SK-N-SH treated with all-trans-retinoic acid at 6 μM for 48 hours (cell line): ENCODE measurements at regions not wholly inside any gene's neighbourhood (a gene's known extent, or its start where the extent isn't known, plus 50 kb on each side); places are given as distances from the start of the nearest gene placed in this dataset.

Experiments used
- ATAC-seq: fragments of 200-7000 bp; cut with Tn5 transposase; 3 replicates; pipeline ENCODE4 v1.9.1; 2020; ENCODE audit warnings: mild to moderate bottlenecking, moderate library complexity
- ARNTL ChIP-seq: fragments of 450-650 bp; formaldehyde crosslinking; IDR thresholded peaks from 2 replicates; pipeline ENCODE4 v1.5.0; 2020; ENCODE audit warnings: low read depth, mild to moderate bottlenecking, moderate library complexity, borderline replicate concordance
- BACH2 ChIP-seq: fragments of 250-450 bp; sonication (Bioruptor Pico); IDR thresholded peaks from 2 replicates; pipeline ENCODE4 v1.9.0; 2021; ENCODE audit warnings: mild to moderate bottlenecking, borderline replicate concordance
- CSDC2 ChIP-seq: fragments of 250-450 bp; sonication (Bioruptor Pico); IDR thresholded peaks from 2 replicates; pipeline ENCODE4 v1.5.0; 2020; ENCODE audit warnings: mild to moderate bottlenecking, moderate library complexity
- ESRRG ChIP-seq: fragments of 250-450 bp; sonication (Bioruptor Pico); IDR thresholded peaks from 2 replicates; pipeline ENCODE4 v1.6.1; 2021; ENCODE audit warnings: mild to moderate bottlenecking
- GLIS3 ChIP-seq: fragments of 250-450 bp; sonication (Bioruptor Pico); IDR thresholded peaks from 2 replicates; pipeline ENCODE4 v1.5.0; 2020; ENCODE audit warnings: mild to moderate bottlenecking, moderate library complexity
- ISL1 ChIP-seq: fragments of 250-450 bp; sonication (Bioruptor Pico); IDR thresholded peaks from 2 replicates; pipeline ENCODE4 v2.1.2; 2022; ENCODE audit warnings: mild to moderate bottlenecking, moderate library complexity
- OSR1 ChIP-seq: fragments of 250-450 bp; sonication (Bioruptor Pico); IDR thresholded peaks from 2 replicates; pipeline ENCODE4 v1.8.0; 2022; ENCODE audit warnings: moderate library complexity, mild to moderate bottlenecking, inconsistent platforms
- PPARA ChIP-seq: fragments of 250-450 bp; sonication (Bioruptor Pico); IDR thresholded peaks from 2 replicates; pipeline ENCODE4 v1.5.0; 2020; ENCODE audit warnings: mild to moderate bottlenecking, borderline replicate concordance
- RARB ChIP-seq: fragments of 250-450 bp; sonication (Bioruptor Pico); IDR thresholded peaks from 2 replicates; pipeline ENCODE4 v1.8.0; 2021; ENCODE audit warnings: mild to moderate bottlenecking, moderate library complexity
- SNAI2 ChIP-seq: fragments of 250-450 bp; sonication (Bioruptor Pico); IDR thresholded peaks from 2 replicates; pipeline ENCODE4 v1.5.0; 2020; ENCODE audit warnings: mild to moderate bottlenecking, moderate library complexity
- TCF4 ChIP-seq: fragments of 250-450 bp; sonication (Bioruptor Pico); IDR thresholded peaks from 2 replicates; pipeline ENCODE4 v1.8.0; 2021; ENCODE audit warnings: mild to moderate bottlenecking, moderate library complexity, borderline replicate concordance
- TOX ChIP-seq: fragments of 250-450 bp; sonication (Bioruptor Pico); IDR thresholded peaks from 2 replicates; pipeline ENCODE4 v1.8.0; 2021; ENCODE audit warnings: mild to moderate bottlenecking, moderate library complexity, borderline replicate concordance
- ZC3H10 ChIP-seq: fragments of 250-450 bp; sonication (Bioruptor Pico); IDR thresholded peaks from 2 replicates; pipeline ENCODE4 v1.5.1; 2021; ENCODE audit warnings: mild to moderate bottlenecking, moderate library complexity
- ZFP3 ChIP-seq: fragments of 250-450 bp; sonication (Bioruptor Pico); IDR thresholded peaks from 2 replicates; pipeline ENCODE4 v1.5.0; 2020; ENCODE audit warnings: mild to moderate bottlenecking, moderate library complexity
- ZFP30 ChIP-seq: fragments of 450-650 bp; formaldehyde crosslinking; IDR thresholded peaks from 2 replicates; pipeline ENCODE4 v1.5.0; 2022; ENCODE audit warnings: mild to moderate bottlenecking, moderate library complexity
- ZNF565 ChIP-seq: fragments of 450-650 bp; formaldehyde crosslinking; conservative IDR thresholded peaks from 2 replicates; pipeline ENCODE4 v1.5.0; 2020; ENCODE audit warnings: low read depth, mild to moderate bottlenecking, moderate library complexity
- ZNF70 ChIP-seq: fragments of 450-650 bp; formaldehyde crosslinking; IDR thresholded peaks from 2 replicates; pipeline ENCODE4 v1.5.0; 2020; ENCODE audit warnings: mild to moderate bottlenecking, moderate library complexity
- ZNF8 ChIP-seq: fragments of 450-650 bp; formaldehyde crosslinking; IDR thresholded peaks from 2 replicates; pipeline ENCODE4 v1.5.0; 2020; ENCODE audit warnings: mild to moderate bottlenecking, moderate library complexity
- TF ChIP-seq, protein P1 (sequence below): fragments of 250-450 bp; sonication (Bioruptor Pico); IDR thresholded peaks from 2 replicates; pipeline ENCODE4 v1.8.0; 2020; ENCODE audit warnings: mild to moderate bottlenecking, moderate library complexity, borderline replicate concordance
- TF ChIP-seq, protein P2 (sequence below): fragments of 250-450 bp; sonication (Bioruptor Pico); IDR thresholded peaks from 2 replicates; pipeline ENCODE4 v1.5.1; 2020; ENCODE audit warnings: low read depth, mild to moderate bottlenecking, moderate library complexity
- TF ChIP-seq, protein P3 (sequence below): fragments of 250-450 bp; sonication (Bioruptor Pico); IDR thresholded peaks from 2 replicates; pipeline ENCODE4 v1.5.1; 2021; ENCODE audit warnings: mild to moderate bottlenecking, moderate library complexity
- TF ChIP-seq, protein P4 (sequence below): fragments of 250-450 bp; sonication (Bioruptor Pico); IDR thresholded peaks from 2 replicates; pipeline ENCODE4 v1.5.0; 2020; ENCODE audit warnings: mild to moderate bottlenecking, moderate library complexity

DNA sequence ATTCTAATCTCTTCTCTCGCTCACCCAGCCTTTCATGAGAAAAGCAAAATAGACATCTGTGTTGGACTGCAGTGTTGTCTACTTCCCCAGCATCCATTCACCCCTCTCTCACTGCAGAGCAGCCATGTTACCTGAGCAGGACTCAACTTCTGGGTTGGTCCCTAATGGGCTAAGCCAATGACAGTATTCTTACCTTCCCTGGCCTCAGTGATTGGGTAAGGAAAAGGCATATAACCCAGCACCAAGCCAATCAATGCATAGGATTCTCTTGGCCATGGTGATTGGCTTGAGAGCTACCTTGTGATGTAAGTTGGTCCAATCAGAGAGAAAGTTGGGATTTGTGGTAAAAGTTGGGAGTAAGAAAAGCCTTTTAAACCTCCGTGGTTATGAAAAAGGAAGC lies 99.8 kb upstream of the NECTIN1 start:
- no peak for ATAC-seq
- TF ChIP-seq BACH2 (CRISPR knock-in tag): no peak
- no peak for TF ChIP-seq ESRRG
- no peak for TF ChIP-seq OSR1 (CRISPR knock-in tag)
- no peak for TF ChIP-seq PPARA (CRISPR knock-in tag)
- no peak for TF ChIP-seq GLIS3 (CRISPR knock-in tag)
- no peak for TF ChIP-seq ARNTL (CRISPR knock-in tag)
- TF ChIP-seq, protein P1, sequence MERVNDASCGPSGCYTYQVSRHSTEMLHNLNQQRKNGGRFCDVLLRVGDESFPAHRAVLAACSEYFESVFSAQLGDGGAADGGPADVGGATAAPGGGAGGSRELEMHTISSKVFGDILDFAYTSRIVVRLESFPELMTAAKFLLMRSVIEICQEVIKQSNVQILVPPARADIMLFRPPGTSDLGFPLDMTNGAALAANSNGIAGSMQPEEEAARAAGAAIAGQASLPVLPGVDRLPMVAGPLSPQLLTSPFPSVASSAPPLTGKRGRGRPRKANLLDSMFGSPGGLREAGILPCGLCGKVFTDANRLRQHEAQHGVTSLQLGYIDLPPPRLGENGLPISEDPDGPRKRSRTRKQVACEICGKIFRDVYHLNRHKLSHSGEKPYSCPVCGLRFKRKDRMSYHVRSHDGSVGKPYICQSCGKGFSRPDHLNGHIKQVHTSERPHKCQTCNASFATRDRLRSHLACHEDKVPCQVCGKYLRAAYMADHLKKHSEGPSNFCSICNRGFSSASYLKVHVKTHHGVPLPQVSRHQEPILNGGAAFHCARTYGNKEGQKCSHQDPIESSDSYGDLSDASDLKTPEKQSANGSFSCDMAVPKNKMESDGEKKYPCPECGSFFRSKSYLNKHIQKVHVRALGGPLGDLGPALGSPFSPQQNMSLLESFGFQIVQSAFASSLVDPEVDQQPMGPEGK (CRISPR knock-in tag): no peak
- TF ChIP-seq ZFP30: no peak
- TF ChIP-seq CSDC2 (CRISPR knock-in tag): no peak
- no peak for TF ChIP-seq SNAI2 (CRISPR knock-in tag)
- TF ChIP-seq ZC3H10 (CRISPR knock-in tag): no peak
- no peak for TF ChIP-seq ZNF565
- TF ChIP-seq, protein P2, sequence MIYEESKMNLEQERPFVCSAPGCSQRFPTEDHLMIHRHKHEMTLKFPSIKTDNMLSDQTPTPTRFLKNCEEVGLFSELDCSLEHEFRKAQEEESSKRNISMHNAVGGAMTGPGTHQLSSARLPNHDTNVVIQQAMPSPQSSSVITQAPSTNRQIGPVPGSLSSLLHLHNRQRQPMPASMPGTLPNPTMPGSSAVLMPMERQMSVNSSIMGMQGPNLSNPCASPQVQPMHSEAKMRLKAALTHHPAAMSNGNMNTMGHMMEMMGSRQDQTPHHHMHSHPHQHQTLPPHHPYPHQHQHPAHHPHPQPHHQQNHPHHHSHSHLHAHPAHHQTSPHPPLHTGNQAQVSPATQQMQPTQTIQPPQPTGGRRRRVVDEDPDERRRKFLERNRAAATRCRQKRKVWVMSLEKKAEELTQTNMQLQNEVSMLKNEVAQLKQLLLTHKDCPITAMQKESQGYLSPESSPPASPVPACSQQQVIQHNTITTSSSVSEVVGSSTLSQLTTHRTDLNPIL (CRISPR knock-in tag): no peak
- TF ChIP-seq ZNF8 (CRISPR knock-in tag): no peak
- no peak for TF ChIP-seq ZFP3 (CRISPR knock-in tag)
- TF ChIP-seq RARB (CRISPR knock-in tag): no peak

DNA sequence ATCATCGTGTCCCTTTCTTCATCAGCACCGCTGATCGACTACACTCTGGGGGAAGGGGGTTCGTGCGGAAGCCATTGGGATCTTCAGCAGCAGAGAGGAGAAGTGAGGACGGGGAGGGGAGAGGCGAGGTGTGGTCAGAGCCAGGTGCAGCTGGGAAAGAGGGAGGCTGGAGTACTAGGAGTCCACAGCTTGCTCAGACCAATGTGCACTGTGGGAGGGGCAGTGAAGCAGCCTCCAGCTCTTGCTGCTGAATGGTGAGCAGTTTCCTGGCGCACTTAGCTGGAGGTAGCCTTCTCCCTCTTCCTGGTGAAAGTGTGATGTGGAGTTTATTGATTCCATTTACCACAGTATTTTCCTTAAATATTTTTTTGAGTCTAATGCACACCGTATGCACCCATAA lies 99.0 kb upstream of the NECTIN1 start:
- no peak for ATAC-seq
- no peak for TF ChIP-seq ARNTL (CRISPR knock-in tag)
- TF ChIP-seq ESRRG: no peak
- TF ChIP-seq TCF4 (CRISPR knock-in tag): no peak
- TF ChIP-seq BACH2 (CRISPR knock-in tag): no peak
- TF ChIP-seq ZFP30: no peak
- TF ChIP-seq, protein P3, sequence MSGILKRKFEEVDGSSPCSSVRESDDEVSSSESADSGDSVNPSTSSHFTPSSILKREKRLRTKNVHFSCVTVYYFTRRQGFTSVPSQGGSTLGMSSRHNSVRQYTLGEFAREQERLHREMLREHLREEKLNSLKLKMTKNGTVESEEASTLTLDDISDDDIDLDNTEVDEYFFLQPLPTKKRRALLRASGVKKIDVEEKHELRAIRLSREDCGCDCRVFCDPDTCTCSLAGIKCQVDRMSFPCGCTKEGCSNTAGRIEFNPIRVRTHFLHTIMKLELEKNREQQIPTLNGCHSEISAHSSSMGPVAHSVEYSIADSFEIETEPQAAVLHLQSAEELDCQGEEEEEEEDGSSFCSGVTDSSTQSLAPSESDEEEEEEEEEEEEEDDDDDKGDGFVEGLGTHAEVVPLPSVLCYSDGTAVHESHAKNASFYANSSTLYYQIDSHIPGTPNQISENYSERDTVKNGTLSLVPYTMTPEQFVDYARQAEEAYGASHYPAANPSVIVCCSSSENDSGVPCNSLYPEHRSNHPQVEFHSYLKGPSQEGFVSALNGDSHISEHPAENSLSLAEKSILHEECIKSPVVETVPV (CRISPR knock-in tag): no peak
- TF ChIP-seq, protein P4, sequence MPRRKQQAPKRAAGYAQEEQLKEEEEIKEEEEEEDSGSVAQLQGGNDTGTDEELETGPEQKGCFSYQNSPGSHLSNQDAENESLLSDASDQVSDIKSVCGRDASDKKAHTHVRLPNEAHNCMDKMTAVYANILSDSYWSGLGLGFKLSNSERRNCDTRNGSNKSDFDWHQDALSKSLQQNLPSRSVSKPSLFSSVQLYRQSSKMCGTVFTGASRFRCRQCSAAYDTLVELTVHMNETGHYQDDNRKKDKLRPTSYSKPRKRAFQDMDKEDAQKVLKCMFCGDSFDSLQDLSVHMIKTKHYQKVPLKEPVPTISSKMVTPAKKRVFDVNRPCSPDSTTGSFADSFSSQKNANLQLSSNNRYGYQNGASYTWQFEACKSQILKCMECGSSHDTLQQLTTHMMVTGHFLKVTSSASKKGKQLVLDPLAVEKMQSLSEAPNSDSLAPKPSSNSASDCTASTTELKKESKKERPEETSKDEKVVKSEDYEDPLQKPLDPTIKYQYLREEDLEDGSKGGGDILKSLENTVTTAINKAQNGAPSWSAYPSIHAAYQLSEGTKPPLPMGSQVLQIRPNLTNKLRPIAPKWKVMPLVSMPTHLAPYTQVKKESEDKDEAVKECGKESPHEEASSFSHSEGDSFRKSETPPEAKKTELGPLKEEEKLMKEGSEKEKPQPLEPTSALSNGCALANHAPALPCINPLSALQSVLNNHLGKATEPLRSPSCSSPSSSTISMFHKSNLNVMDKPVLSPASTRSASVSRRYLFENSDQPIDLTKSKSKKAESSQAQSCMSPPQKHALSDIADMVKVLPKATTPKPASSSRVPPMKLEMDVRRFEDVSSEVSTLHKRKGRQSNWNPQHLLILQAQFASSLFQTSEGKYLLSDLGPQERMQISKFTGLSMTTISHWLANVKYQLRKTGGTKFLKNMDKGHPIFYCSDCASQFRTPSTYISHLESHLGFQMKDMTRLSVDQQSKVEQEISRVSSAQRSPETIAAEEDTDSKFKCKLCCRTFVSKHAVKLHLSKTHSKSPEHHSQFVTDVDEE (CRISPR knock-in tag): no peak
- TF ChIP-seq CSDC2 (CRISPR knock-in tag): no peak
- no peak for TF ChIP-seq RARB (CRISPR knock-in tag)
- no peak for TF ChIP-seq SNAI2 (CRISPR knock-in tag)
- TF ChIP-seq ZC3H10 (CRISPR knock-in tag): no peak
- no peak for TF ChIP-seq ZFP3 (CRISPR knock-in tag)
- TF ChIP-seq ISL1: no peak
- no peak for TF ChIP-seq ZNF70 (CRISPR knock-in tag)

DNA sequence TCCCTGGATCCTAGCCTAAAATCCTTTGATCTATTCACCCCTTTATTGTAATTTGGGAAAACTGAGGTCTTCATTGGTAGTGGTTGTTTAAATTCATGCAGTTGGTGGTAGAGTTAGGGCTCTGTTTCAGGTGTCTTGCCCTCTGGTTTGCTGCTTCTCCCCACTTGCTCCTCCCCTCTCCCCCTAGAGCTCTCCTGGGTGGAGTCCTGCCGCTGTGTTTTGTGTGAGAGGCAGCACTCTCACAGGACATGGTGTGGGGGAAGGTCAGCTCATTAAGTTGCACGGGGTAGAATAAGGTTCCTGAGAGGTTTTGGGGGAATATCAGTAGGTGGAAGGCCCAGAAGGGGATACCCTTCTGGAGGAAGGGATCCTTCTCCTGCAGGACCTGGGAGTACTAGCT lies 98.1 kb upstream of the NECTIN1 start:
- no peak for TF ChIP-seq OSR1 (CRISPR knock-in tag)
- TF ChIP-seq CSDC2 (CRISPR knock-in tag): no peak
- no peak for TF ChIP-seq ZNF70 (CRISPR knock-in tag)
- no peak for TF ChIP-seq ZFP30
- TF ChIP-seq ZC3H10 (CRISPR knock-in tag): no peak
- no peak for TF ChIP-seq TOX (CRISPR knock-in tag)
- TF ChIP-seq ZNF8 (CRISPR knock-in tag): no peak
- TF ChIP-seq, protein P1 (CRISPR knock-in tag): no peak
- no peak for TF ChIP-seq SNAI2 (CRISPR knock-in tag)
- TF ChIP-seq, protein P2 (CRISPR knock-in tag): no peak
- ATAC-seq: no peak
